GM12872 (cell line): ENCODE measurements at regions not wholly inside any gene's neighbourhood (a gene's known extent, or its start where the extent isn't known, plus 50 kb on each side); places are given as distances from the start of the nearest gene placed in this dataset.

Experiments
- CTCF ChIP-seq: IDR thresholded peaks from 3 replicates; pipeline ENCODE4 v1.5.1; 2011; ENCODE audit warnings: low read depth, mild to moderate bottlenecking, low read length, moderate library complexity; ENCODE audit not compliant: insufficient read depth

DNA sequence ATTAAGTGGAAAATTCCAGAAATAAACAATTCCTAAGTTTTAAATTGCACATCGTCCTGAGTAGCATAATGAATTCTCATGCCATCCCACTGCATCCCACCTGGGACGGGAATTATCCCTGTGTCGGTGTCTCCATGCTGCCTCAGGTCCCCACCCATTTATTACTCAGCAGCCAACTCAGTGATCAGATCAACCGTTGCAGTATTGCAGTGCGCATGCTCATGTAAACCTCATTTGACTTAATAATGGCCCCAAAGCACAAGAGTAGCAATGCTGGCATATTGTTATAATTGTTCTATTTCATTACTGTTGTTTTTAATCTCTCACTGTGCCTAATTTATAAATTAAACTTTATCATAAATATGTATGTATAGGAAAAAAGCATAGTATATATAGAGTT is 214.4 kb downstream of the METTL4 start:
- no peak for TF ChIP-seq CTCF

GRCh38 chr18:2360861-2361260 is 210.4 kb downstream of the METTL4 start:
- no peak for TF ChIP-seq CTCF

GRCh38 chr18:2368102-2368501 is 203.2 kb downstream of the METTL4 start:
- no peak for TF ChIP-seq CTCF

DNA sequence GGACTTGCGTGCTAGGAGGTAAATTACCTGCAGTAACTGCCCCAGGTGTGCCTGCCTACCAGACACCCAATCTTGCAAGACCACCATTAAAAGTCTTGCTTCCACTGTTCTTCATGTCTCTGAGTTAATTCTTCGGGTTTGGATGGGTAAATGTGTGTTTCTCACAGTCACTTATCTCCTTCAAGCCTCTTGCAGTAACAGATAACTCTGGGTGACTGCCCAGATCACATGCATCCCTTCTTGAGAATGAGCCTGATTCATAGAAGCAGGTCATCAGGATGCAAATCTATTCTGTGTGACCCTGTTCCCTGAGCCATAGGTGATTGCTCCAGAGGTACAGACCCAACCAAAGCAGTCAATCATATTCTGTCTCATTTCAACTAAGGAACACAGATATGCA is 194.6 kb downstream of the METTL4 start:
- no peak for TF ChIP-seq CTCF

DNA sequence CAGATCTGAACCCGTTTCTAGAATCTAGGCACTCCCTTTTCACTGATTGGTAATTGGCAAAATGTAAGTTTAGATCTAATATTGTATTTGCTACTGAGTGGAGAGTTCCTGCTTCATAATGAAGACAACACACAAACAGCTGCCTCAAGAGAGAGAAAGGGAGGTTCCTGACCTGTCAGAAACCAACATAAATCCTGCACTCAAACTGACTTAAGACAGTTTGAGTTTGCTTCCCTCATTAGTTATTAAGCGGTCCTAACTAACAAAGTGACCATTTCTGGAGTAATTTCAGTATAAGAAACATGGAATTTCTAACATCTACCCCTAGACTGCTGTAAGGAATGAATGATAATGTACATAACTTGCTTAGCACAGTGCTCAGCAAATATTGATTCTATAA is 191.2 kb downstream of the METTL4 start:
- no peak for TF ChIP-seq CTCF

DNA sequence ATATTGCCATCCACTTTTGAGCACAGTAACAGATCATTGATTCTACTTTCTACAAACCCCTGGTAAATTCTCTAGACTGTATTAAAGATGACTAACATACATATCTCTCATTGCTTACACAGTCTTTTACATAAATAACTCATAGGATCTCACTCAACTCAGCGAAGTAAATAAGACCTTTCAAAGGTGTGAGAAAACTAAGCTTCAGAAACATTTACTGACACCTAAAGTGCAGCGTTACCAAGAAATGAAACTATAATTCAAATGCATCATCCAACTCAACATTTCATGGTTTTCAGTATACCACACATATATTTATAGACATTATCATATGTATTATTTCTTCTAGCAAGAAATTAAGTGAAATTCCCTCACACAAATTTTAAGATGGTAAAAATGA is 189.8 kb downstream of the METTL4 start:
- no peak for TF ChIP-seq CTCF

DNA sequence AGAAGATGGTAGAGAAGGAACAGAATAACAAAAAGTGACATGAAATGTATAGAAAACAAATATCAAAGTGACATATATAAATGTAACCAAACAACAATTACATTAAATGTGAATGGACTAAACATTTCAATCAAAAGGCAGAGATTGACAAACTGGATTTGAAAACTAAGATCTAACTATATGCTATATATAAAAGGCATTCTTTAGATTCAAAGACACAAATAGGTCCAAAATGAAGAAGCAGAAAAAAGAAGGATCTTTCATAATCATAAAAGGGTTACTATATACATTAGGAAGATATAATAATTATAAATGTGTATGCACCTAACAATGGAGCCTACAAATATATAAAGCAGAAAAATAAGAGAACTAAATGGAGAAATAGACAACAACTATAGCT is 183.7 kb downstream of the METTL4 start:
- no peak for TF ChIP-seq CTCF

DNA sequence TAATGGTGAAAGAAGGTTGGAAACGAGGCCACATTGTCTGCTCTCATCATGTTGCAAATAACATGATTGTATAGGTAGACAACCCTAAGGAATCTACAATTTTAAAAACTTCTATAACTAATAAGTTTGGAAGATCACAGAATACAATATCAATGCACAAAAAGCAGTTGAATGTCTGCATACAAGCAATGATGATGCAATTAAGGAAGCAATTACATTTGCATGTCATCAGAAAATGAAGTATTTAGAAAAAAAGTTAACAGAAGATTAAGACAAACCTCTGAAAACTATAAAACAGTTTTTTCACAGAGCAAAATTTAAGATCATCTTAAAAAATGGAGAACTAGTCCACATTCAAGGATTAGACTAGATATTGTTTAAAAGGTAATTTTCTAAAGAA is 181.1 kb downstream of the METTL4 start:
- TF ChIP-seq CTCF, result no peak
